Peyer's patch (tissue), 4 donors: ENCODE measurements at regions not wholly inside any gene's neighbourhood (a gene's known extent, or its start where the extent isn't known, plus 50 kb on each side); places are given as distances from the start of the nearest gene placed in this dataset.

Experiments
- CTCF ChIP-seq, 6 experiments: fragments of 450-650 bp in 4 of 6; fragments of 200-600 bp in 2 of 6; sonication (generic) in 1 of 6; IDR thresholded peaks; one replicate each; pipeline ENCODE4 v1.5.1; 2017 to 2019; ENCODE audit warnings: antibody characterized with exemption in 6 of 6, mild to moderate bottlenecking in 3 of 6, moderate library complexity in 1 of 6
- POLR2A ChIP-seq, 2 donors: fragments of 450-650 bp; IDR thresholded peaks; one replicate each; pipeline ENCODE4 v1.5.1; 2017; ENCODE audit warnings: antibody characterized with exemption in 2 of 2, mild to moderate bottlenecking in 2 of 2, moderate library complexity in 2 of 2

GRCh38 chr6:22219925-22220324 is 76.9 kb downstream of the PRL start:
- TF ChIP-seq CTCF (IDR thresholded peaks at IDR 0.05) (no peak), POLR2A (IDR thresholded peaks at IDR 0.05) (no peak)
